HS-27A (cell line): ENCODE measurements at regions not wholly inside any gene's neighbourhood (a gene's known extent, or its start where the extent isn't known, plus 50 kb on each side); places are given as distances from the start of the nearest gene placed in this dataset.

Experiments used
- DNase-seq: peaks from one replicate; pipeline ENCODE4 v3.0.0-alpha.2; 2012; ENCODE audit warnings: low read depth, missing footprints

DNA sequence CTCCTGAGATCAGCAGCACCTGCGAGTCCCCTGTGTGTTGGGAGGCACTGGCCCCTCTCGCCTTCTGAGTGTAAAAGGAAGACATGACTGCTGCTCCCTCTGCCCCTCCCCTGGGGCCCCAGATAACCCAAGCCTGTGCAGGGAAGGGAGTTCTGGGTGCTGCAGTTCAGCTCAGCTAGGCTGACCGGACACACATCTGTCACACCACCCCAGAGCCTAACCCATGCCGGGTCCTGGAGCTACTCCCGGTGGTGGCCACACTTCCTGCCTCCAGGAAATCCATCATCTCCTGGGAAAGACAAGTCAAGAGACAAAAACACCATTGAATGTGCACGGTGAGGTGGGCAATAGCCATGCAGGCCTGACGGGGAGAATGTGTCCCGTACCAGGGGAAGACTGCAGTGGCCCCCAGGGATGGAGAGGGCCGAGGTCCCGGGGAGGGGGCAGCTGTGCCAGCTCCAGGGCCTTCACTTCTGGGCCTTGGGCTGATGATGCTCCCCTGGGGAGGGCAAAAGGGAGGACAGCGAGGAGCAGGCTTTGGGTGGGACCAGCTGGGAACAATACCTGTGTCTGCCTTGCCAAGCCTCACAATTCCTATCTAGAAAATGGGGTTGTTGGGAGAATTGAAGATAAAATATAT, 210.6 kb downstream of the TFCP2L1 start:
- no peak for DNase-seq

DNA sequence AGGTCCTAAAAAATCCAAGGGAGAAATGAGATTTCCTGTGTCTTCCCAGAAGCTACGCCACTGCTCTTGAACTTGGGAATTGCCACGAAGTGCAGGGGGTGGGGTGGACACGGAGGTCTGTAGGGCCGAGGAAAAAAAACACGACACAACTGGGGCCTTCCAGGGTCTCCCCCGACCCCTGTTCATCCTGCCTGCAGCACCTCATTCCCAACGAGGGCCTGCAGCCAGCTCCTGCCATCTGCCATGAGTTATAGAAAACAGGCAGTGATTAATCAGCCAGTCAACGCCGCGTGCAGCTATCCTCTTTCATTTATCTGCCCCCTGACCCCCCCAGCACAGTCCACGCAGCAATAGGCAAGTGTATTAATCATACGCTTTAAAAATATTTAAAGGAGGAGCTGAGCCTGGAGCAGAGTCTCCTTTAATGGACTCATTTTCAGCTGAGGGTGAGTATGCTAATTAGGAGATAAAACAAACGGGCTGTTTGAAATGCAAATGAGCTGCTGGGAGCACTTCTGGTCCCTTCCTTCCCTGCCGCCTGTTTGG, 209.9 kb downstream of the TFCP2L1 start:
- peak; percentile 84 for DNase-seq

DNA sequence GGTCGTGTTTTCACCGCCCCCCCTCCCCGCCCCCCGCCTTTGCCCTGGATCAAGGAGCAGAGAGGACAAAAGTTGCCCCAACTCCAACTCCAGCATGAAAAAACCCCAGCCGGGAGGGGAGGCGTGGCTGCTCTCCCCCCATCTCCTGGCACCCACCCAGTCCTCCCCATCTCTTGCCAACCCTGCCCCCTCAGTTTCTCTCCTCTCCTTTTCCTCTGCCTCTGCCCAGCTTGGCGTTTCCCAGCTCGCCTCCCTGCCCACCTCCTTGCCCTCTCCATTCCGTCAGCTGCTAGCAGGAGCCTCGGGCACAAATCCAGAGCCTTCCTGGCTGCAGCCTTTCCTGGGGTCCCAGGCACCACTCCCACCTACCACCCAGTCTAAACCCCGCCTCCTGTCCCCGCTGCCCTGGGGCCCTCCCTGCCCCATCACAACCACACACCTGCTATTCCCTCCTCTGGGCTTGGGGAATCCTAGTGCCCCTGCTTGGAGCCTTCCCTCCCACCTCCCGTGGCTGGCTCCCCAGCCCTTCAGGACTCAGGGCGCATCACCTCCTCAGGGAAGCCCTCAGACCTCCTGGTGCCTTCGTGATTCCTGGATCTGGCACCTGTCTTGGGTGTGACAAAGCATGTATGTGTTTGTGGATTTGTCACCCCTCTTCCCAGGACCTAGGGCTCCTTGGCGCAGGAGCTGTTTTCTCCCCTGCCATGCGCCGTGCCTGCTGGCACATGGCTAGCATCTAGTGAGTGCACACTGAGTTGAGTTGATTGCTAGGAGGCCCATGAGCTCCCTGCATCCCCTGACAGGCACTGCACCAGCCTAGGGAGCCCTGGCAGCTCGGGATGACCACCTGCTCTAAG, 209.1 kb downstream of the TFCP2L1 start:
- no peak for DNase-seq

DNA sequence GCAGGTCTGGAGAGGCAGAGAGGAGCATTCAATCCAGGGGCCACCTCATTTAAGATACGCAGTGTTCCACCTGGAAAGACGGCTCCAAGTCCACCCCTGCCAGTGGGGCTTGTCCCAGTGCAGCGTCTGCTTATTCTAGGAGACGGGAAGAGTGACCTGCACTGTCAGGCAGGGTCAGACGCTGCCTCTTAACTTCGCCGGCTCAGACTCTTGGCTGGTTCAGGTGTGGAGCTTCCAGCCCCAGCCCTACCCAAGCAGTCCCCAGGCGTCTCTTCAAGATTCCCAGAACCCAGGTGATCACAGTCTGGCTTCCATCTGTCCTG, 208.5 kb downstream of the TFCP2L1 start:
- no peak for DNase-seq

DNA sequence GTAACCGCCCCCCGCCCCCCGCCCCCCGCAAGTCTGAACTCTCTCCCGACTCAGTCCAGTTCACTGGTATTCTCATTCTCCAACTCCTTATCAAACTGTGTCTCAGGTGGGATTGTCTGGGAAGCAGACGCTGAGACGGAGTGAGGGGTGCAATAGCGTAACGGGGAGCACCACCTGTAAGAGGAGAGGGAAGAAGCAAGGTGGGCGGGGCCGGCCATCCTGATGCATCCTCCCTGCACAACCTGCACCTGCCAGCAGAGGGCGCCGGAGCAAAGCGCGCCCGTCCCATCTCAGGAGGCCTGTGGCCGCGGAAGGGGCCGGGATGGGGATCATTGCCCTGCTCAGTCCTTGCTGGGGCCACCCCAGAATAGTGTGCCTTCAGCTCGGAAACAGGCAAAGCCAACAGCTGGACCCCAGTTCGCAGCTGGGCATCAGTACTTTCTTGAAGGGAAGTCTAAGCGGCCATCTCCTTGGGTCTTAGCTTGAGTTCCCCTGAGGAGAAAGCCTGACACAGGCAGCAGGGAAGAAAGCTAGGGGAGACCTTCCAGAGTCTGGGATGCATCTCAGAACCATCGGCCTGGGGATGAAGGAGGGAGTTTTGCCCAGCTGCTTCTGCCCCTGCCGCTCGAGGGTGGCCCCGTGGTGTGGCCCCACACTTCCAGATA, 208.0 kb downstream of the TFCP2L1 start:
- no peak for DNase-seq

DNA sequence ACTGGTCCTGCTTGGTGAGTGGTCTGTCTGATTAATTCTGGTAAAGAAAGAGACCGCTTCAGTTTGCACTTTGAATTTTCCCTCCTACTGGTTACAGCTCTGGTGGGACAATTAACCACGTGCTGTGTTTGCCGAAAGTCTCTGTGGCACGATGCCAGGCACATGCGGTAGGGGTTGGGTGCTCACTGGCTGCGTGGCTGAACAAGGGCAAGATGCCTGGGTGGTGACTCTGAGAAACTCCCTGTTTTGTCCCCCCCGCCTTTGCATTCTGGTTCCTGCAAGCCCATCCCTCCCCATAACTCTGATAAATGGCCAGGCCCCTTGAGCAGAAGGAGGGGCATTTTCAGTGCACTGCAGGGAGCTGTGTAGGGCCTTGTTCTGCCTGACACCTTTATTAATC, 206.1 kb downstream of the TFCP2L1 start:
- DNase-seq = no peak

DNA sequence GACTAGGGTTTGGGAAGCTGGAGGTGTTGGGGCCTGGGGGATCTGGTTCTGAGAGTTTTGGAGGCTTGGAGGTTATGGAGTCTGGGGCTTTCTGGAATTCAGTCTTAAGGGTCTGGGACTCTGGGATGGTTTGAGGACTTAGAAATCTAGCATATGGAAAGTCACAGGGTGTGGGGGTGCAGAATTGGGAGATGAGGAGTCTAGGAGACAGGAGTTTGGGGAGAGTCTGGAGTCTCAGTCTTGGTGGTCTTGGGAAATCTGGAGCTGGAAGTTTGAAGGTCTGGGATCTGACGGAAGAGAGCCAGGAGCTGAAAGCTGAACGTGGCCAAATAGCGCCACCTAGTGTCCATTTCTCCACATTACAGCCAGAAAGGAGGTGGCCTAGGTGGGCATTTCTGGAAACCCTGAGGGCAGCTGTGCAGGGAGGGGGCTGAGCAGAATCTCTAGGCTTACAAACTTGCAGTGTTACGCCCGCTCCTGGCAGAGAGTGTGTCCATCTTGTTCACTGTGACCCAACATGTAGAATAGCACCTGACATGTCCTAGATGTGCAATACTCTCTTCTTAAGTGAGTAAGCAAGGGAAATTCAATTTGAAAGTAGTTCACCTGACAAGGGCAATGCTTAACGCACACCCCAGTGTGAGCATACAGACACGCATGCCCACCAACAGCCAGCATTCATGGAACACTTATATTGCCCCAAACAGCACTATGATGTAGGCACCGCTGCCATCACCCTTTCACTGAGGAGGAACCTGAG, 204.8 kb downstream of the TFCP2L1 start:
- DNase-seq = peak; percentile 62

DNA sequence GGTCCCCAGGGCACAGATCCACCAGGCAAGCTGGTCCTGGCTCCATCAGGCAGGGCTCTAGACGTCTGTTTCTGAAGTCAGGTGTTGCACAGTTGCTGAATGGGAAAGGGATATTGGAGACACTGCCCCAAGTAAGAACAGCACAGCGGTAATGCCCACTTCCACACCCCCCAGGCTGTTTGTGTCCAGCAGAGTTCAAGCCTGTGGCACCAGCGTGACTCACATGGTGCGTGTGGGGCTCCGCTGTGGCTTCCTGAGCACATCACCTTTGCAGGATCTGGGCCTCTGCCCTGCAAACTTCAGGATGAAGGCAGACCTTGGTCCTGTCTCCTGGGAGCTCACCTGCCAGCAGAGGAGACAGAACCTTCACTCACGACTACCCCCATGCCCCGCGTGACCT, 203.3 kb downstream of the TFCP2L1 start:
- DNase-seq = no peak

DNA sequence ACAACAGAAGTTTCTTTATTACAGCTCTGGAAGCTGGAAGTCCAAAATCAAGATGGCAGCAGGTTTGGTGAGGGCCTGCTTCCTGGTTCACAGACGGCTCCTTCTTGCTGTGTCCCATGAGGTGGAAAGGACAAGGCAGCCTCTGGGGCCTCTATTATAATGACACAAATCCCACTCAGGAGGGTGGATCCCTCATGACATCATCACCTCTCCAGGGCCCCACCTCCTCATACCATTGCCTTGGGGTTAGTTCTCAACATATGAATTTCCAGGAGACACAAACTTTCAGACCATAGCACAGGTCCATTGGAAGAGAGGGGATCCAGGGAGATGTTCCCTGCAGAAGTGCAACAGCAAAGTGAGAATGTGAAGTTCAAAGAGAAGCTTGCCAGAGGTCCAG, 202.8 kb downstream of the TFCP2L1 start:
- no peak for DNase-seq

DNA sequence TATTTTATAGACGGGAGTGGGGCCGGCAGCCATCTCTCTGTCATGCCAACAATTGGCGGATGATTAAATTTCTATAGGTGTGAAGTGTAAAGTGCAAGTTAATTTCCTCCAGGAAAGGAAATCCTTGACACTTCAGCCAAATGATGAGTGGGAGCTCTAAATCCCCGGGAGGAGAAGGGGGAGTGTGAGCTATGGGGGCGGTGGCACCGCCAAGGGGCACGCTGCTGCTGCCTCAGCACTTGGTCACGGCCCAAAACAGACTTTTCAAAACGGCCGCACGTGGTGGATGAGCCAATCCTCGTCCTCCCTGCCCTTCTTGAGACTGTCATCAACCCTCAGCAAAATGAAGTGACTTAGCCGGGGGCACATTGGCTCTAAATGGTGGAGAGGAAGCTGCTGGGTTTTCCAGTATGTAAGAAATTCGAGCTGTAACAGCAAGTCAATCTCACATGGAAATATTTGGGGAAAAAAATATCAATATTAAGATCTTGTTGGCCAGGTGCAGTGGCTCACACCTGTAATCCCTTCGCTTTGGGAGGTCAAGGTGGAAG, 200.8 kb downstream of the TFCP2L1 start:
- no peak for DNase-seq

DNA sequence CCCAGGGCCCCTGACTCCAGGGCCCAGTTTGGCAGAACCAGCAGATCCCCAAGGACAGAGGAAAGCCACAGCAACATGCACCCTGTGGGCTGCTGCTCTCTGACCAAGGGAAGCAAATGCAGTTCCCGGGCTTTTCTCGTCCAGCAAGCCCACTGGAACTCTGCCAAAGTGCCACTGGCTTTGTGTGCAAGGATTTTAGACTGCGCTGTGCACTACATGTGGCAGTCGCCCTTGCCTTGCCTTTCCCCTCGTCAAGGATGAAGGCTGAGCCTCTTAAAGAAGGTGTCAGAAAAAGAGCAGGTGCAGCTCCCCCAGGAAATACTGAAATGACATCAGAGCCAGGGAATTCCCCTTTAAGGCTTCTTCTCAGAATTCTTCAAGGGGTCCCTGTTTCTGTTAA, 199.2 kb downstream of the TFCP2L1 start:
- DNase-seq = no peak

DNA sequence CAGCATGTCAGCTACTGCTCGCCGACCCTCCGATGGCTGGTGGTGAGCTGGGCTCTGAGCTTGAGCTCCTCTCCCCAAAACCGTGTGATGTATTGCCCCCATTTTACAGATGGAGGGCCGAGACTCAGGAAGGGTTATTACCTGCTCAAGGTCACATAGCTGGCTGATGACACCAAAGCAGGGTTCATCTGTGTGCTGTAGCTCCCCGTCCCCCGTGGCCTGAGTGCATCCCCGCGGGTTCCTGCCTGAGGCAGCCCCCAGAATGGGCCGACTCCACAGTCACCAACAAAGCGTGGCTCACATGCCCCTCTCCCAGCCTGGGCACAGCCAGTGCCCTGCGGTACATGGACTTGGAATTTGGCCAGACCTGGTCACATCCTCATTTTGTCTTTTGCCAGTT, 198.6 kb downstream of the TFCP2L1 start:
- no peak for DNase-seq

DNA sequence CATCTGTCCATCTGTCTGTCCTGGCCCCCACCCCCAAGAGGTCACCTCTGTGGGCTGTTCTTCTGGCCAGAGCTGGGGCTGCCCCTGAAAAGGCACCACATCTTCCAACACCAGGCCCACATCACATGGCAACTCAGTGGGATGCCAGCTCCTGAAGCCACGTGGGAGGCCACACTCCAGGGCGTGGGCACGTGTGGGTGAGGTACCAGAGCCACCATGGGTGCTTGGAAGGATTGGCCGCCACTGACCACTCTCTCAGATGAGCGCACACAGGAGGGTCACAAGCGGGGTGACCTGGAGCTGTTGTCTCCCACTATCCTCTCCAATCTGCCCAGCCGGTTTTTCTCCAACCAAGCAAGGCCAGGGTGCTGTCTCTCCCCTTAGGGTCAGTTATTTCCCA, 197.9 kb downstream of the TFCP2L1 start:
- no peak for DNase-seq

DNA sequence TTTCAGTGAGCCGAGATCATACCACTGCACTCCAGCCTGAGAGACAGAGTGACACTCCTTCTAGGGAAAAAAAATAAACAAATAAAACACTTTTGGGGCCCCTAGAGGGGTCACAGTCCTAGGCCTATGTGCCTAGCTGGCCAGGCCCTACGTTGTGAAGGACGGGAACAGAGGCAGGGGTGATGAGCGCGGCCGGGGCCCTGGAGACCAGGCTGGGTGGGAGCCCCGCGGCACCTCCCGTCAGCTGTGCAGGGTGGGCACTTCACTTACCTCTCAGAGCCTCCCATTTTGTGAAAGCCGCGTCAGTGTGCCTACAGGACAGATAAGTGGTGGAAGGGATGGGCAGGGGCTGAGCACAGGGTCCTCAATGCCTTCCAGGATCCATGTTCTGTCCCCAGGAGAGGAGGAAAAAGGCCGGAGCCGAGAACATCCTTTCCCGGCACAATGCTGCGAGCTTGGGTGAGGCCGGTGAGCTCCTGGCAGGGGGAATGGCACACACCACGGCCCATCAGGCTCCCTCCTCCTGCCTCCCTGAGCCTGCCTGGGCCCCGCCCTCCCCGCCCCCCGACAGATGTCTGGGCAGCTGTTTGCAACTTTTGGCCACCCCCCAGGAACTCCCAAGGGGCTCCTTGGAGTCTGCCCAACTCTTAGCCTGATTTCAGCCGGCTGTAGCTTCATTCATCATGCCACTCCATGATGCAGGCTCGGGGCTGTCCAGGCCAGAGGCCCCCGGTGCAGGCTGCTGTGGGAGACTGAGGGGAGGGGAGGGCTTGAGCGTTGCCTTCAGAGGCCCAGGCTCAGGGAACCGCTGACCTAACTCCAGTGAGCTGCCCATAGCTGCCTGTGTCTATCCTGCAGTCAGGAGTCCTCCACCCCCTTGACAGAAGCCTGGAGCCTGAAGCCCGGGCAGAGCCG, 196.5 kb downstream of the TFCP2L1 start:
- DNase-seq = no peak

DNA sequence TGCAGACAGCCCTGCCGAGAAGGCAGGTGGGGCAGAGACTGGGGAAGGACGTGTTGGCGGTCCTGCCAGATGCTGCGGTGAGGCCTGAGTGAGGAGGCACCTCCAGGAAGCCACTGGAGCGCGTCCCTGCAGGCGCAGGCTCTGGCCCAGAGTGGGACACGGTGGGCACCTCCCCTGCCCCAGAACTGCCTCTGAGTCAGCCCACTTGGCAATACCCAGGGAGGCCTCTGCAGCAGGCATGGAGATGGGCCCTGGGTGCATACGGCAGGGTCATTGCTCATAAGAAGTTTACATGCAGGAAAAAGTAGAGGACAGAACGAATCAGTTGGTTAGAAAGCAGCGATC, 195.9 kb downstream of the TFCP2L1 start:
- DNase-seq = no peak

DNA sequence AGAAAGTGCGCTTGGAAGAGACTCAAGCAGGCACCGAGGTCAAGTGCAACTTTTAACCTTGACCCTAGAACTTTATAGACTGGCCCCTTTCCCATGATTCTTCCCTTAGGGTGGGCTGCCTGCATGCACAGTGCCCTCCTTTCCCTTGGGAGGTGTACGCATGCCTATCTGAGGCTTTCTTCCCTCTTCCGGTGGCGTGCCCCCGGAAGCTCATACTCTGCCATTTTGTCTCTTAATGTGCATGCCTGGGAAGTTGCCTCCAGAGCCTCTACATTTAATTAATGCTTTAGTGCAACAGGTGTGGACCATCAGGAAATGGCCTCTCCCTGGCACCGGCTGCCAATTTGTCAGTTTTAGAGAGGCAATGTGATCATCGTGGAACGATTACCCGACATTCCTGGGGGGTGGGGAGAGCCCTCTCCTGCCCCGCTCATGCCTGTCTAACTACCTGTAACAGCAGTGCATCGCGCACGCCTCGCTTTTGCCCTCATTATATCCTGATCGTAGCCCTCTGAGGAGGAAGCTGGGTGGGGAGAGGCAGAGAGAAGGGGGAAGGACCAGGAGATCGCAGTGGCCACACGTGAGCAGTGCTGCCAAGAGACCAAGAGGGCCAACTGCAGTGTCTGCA, 194.8 kb downstream of the TFCP2L1 start:
- no peak for DNase-seq

DNA sequence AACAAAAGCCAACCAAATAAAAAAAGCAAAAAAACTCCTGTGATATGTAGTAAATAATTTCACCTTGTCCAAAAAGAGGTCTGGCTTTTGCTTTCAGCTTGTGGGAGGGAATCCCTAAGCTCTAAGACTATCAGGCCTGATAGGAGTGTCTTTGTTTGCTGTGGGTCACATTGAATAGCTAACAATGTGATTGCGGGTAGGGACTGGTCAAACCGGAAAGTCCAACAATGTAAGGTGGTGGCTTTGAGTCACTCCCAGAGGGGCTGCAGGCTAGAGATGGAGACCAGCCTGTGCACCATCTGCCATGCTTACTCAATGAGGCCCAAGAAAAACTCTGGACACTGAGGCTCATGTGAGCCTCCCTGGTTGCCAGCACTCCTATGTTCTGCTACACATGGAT, 192.9 kb downstream of the TFCP2L1 start:
- no peak for DNase-seq

DNA sequence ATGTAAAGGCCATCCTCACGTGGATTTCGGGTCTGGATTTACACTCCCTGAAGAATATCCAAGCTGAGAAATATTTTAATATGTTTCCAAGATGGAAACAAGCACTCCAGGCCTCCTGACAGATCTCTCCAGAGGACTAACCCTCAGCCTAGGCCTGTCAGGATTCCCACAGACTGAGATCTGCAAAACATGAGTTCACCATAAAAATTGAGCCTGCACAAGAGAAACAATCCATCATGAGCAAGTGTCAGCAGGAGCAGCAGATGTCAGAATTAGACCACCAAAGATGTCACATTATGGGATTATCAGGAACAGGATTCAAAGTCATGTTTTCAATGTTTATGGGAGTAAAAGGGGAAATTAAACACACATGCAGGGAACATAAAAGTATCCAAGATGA, 191.3 kb downstream of the TFCP2L1 start:
- DNase-seq = no peak

DNA sequence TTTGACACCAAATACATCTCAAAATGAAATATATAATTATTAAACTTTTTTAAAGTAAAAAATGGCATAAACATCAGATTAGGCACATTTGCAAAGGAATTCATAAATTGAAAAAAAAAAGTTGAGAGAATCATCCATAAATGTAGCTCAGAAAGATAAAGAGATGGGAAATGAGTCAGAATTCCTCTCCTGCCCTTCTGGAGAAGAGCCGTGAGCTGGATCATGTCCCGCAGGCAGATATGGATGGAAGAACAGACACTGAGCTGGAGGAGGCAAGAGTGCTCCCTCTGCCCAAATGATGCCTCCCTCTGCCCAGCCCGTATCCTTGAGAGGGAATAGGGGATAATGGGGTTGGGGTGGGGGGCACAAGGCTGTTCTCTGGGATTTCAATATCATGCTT, 190.9 kb downstream of the TFCP2L1 start:
- DNase-seq = no peak

DNA sequence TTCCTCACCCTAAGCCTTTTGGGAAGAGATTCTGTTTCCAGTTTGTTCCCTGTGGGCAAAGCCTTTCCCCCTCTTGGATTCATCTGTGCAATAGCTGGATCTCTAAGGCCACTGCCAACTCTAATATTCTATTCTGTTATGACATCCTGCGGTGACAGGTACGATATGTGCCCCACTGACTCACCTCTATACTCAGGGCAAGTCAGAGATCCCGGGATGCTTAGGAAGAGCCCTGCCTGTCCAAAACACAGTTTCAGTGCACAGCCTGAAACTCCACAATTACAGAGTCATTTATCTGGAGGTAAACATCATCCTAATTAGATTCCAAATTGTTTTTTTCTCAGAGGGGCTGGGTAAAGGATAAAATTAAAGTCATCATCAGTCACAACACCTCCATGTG, 190.2 kb downstream of the TFCP2L1 start:
- no peak for DNase-seq
